ENCODE measurements at regions not wholly inside any gene's neighbourhood (a gene's known extent, or its start where the extent isn't known, plus 50 kb on each side); places are given as distances from the start of the nearest gene placed in this dataset.
"Not testable (repeated sequence)": the region's sequence is repeated elsewhere in the genome, so short reads cannot be mapped to it uniquely, and the experiment has no call there.

DNA sequence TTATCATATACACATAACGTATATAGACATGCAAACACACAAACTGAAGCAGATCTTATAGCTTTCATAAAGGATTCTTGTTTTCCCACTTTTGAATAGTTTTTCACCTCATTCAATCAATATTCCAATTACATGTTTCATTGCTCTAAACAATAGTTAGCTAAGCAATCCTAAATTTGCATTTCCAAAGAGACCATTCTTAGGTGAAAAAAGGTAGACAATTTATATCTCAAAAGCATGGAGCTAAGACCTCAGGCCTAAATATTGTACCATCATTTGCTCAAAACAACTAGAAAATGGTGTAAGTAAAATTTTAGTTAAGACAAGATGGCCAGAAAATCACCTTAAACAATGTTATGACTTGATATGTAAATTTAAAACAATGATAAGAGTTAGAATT, 1148.5 kb upstream of the DIAPH2 start:
- POLR2A ChIA-PET (ENCODE audit: low non-redundant PET): interaction anchor here (0.6 kb wide), 1 partner anchor 460 kb away, joined by 3 read pairs; no protein-coding TSS in a partner anchor
- BruUV-seq (replicated peaks): no TSS peak
- no peak for DNase-seq (ENCODE audit: low spot score)

DNA sequence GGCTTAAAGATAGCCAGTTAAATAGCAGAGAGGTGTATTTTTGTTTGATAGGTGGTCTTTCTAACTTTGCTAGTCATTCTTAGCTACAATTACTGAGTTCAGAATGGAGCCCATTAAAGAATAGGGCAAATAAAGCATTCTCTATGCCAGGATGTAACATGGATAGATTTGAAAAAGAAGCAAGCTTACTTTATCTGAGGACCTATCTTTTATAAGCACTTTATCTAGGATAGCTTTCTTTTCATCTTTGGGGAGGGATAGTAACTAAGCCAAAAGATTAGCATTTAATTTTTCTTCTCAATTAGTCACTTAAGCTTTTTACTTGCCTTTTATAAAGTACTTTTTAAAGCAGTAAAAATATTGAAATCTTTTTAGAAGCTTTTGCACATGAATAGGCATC, 1148.0 kb upstream of the DIAPH2 start:
- TF ChIP-seq, protein P1, sequence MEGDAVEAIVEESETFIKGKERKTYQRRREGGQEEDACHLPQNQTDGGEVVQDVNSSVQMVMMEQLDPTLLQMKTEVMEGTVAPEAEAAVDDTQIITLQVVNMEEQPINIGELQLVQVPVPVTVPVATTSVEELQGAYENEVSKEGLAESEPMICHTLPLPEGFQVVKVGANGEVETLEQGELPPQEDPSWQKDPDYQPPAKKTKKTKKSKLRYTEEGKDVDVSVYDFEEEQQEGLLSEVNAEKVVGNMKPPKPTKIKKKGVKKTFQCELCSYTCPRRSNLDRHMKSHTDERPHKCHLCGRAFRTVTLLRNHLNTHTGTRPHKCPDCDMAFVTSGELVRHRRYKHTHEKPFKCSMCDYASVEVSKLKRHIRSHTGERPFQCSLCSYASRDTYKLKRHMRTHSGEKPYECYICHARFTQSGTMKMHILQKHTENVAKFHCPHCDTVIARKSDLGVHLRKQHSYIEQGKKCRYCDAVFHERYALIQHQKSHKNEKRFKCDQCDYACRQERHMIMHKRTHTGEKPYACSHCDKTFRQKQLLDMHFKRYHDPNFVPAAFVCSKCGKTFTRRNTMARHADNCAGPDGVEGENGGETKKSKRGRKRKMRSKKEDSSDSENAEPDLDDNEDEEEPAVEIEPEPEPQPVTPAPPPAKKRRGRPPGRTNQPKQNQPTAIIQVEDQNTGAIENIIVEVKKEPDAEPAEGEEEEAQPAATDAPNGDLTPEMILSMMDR (conservative IDR thresholded peaks at IDR 0.05; ENCODE audit: low read depth, low read length): no peak
- no peak for TF ChIP-seq EZH2 (IDR thresholded peaks at IDR 0.05; ENCODE audit: borderline replicate concordance, low read depth, low read length, poor library complexity, severe bottlenecking)

More for the DNA sequence above, 1148.5 kb upstream of the DIAPH2 start:
- intact Hi-C loops (cut with micrococcal nuclease; ENCODE audit: unreplicated experiment): no loop called here
- H3K4me3 ChIP-seq (ENCODE audit: low read depth, low read length, poor library complexity, severe bottlenecking): no peak overlapping the region
- no peaks in the 10 kb centered on the region for H3K27me3 ChIP-seq (replicated peaks; ENCODE audit: insufficient read depth, low read depth, low read length, poor library complexity)
- H3K4me1 ChIP-seq (ENCODE audit: insufficient read depth, low read length, poor library complexity, severe bottlenecking): no peaks in the 10 kb centered on the region
- no peaks in the 10 kb centered on the region for H3K36me3 ChIP-seq (ENCODE audit: insufficient read depth, low read length, poor library complexity, severe bottlenecking)
- H3K27ac ChIP-seq (ENCODE audit: low read depth, low read length, poor library complexity, severe bottlenecking): no peak overlapping the region
- TF ChIP-seq, protein P1 (conservative IDR thresholded peaks at IDR 0.05; ENCODE audit: low read depth, low read length): no peak
- no peak for TF ChIP-seq EZH2 (IDR thresholded peaks at IDR 0.05; ENCODE audit: borderline replicate concordance, low read depth, low read length, poor library complexity, severe bottlenecking)
- no peaks in the 10 kb centered on the region for H3K9me3 ChIP-seq (ENCODE audit: low read depth, low read length, poor library complexity, severe bottlenecking)
- CTCF ChIA-PET: no interaction called here

DNA sequence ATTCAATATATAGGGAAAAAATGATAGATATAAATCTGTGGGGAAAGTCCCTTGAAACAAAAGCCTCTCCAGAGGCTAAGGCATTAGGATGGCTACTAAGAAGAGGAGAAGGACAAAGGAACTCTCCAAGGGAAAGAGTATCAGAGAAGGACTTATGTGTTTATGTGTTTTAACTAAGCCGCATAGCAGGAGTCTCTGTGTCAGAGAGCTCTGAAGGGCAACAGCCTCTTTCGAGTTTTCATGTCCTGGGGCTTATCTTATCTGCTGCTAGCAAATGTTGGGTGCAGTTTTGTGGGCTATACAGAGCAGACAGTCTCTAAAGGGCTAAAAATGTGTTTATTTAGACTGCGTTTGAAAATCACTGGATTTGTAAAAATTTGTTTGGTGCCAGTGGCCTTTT, 1145.6 kb upstream of the DIAPH2 start:
- POLR2A ChIA-PET (ENCODE audit: low non-redundant PET): no interaction called here
- TF ChIP-seq EZH2 (IDR thresholded peaks at IDR 0.05; ENCODE audit: borderline replicate concordance, low read depth, low read length, poor library complexity, severe bottlenecking): no peak
- TF ChIP-seq, protein P1 (conservative IDR thresholded peaks at IDR 0.05; ENCODE audit: low read depth, low read length): no peak
- Histone ChIP-seq H3K27me3 (replicated peaks; ENCODE audit: insufficient read depth, low read depth, low read length, poor library complexity) (no peaks in the 10 kb centered on the region), H3K27ac (ENCODE audit: low read depth, low read length, poor library complexity, severe bottlenecking) (no peak overlapping the region), H3K4me3 (ENCODE audit: low read depth, low read length, poor library complexity, severe bottlenecking) (no peak overlapping the region), H3K9me3 (ENCODE audit: low read depth, low read length, poor library complexity, severe bottlenecking) (no peaks in the 10 kb centered on the region), H3K36me3 (ENCODE audit: insufficient read depth, low read length, poor library complexity, severe bottlenecking) (no peaks in the 10 kb centered on the region), H3K4me1 (ENCODE audit: insufficient read depth, low read length, poor library complexity, severe bottlenecking) (no peaks in the 10 kb centered on the region)
- no TSS peak for BruUV-seq (replicated peaks)
- CTCF ChIA-PET: no interaction called here
- intact Hi-C loops (cut with micrococcal nuclease; ENCODE audit: unreplicated experiment): no loop called here
- DNase-seq (ENCODE audit: low spot score): no peak

More for the DNA sequence above, 1148.0 kb upstream of the DIAPH2 start:
- Histone ChIP-seq H3K36me3 (ENCODE audit: insufficient read depth, low read length, poor library complexity, severe bottlenecking) (no peaks in the 10 kb centered on the region), H3K4me1 (ENCODE audit: insufficient read depth, low read length, poor library complexity, severe bottlenecking) (no peaks in the 10 kb centered on the region), H3K27ac (ENCODE audit: low read depth, low read length, poor library complexity, severe bottlenecking) (no peak overlapping the region), H3K9me3 (ENCODE audit: low read depth, low read length, poor library complexity, severe bottlenecking) (no peaks in the 10 kb centered on the region), H3K4me3 (ENCODE audit: low read depth, low read length, poor library complexity, severe bottlenecking) (no peak overlapping the region), H3K27me3 (replicated peaks; ENCODE audit: insufficient read depth, low read depth, low read length, poor library complexity) (no peaks in the 10 kb centered on the region)
- intact Hi-C loops (cut with micrococcal nuclease; ENCODE audit: unreplicated experiment): no loop called here
- DNase-seq (ENCODE audit: low spot score): no peak
- BruUV-seq (replicated peaks): no TSS peak
- ChIA-PET CTCF (no interaction called here), POLR2A (ENCODE audit: low non-redundant PET) (no interaction called here)

DNA sequence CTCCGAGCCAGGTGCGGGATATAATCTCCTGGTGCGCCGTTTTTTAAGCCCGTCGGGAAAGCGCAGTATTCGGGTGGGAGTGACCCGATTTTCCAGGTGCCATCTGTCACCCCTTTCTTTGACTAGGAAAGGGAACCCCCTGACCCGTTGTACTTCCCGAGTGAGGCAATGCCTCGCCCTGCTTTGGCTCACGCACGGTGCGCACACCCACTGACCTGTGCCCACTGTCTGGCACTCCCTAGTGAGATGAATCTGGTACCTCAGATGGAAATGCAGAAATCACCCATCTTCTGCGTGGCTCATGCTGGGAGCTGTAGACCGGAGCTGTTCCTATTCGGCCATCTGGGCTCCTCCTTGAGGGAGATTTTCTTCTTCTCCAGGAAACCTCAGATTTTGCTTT, 1135.1 kb upstream of the DIAPH2 start:
- BruUV-seq (replicated peaks); H3K27me3 ChIP-seq (replicated peaks; ENCODE audit: insufficient read depth, low read depth, low read length, poor library complexity); H3K9me3 ChIP-seq (ENCODE audit: low read depth, low read length, poor library complexity, severe bottlenecking); intact Hi-C loops (cut with micrococcal nuclease; ENCODE audit: unreplicated experiment); H3K27ac ChIP-seq (ENCODE audit: low read depth, low read length, poor library complexity, severe bottlenecking); CTCF ChIA-PET; H3K4me3 ChIP-seq (ENCODE audit: low read depth, low read length, poor library complexity, severe bottlenecking); H3K36me3 ChIP-seq (ENCODE audit: insufficient read depth, low read length, poor library complexity, severe bottlenecking); POLR2A ChIA-PET (ENCODE audit: low non-redundant PET); DNase-seq (ENCODE audit: low spot score); H3K4me1 ChIP-seq (ENCODE audit: insufficient read depth, low read length, poor library complexity, severe bottlenecking): not testable (repeated sequence)

Measured in A673 (cell line).